ENCODE measurements at regions not wholly inside any gene's neighbourhood (a gene's known extent, or its start where the extent isn't known, plus 50 kb on each side); places are given as distances from the start of the nearest gene placed in this dataset.

- DNase-seq = no peak
Observed at GRCh38 chr12:65602253-65602609, 222.1 kb upstream of the HMGA2 start.

GRCh38 chr12:65602610-65603295 lies 221.5 kb upstream of the HMGA2 start:
- peak; percentile 19 to 28 for DNase-seq

- DNase-seq = no peak
Observed at GRCh38 chr12:65603438-65604351, 220.6 kb upstream of the HMGA2 start.

- DNase-seq = no peak
Observed at GRCh38 chr12:65605019-65605418, 219.3 kb upstream of the HMGA2 start.

- DNase-seq = no peak
Observed at GRCh38 chr12:65606008-65606766, 218.1 kb upstream of the HMGA2 start.

- DNase-seq = no peak
Observed at GRCh38 chr12:65607401-65607841, 216.9 kb upstream of the HMGA2 start.

GRCh38 chr12:65608319-65608916 lies 215.9 kb upstream of the HMGA2 start:
- no peak for DNase-seq

GRCh38 chr12:65609359-65609771 lies 214.9 kb upstream of the HMGA2 start:
- DNase-seq = no peak

- DNase-seq = no peak
Observed at GRCh38 chr12:65611396-65611795, 212.9 kb upstream of the HMGA2 start.

- DNase-seq = no peak
Observed at GRCh38 chr12:65612440-65612839, 211.8 kb upstream of the HMGA2 start.

GRCh38 chr12:65613692-65614091 lies 210.6 kb upstream of the HMGA2 start:
- no peak for DNase-seq

- no peak for DNase-seq
Observed at GRCh38 chr12:65614259-65614889, 209.9 kb upstream of the HMGA2 start.

GRCh38 chr12:65615118-65615517 lies 209.2 kb upstream of the HMGA2 start:
- no peak for DNase-seq

- DNase-seq = no peak
Observed at GRCh38 chr12:65616022-65616421, 208.3 kb upstream of the HMGA2 start.

GRCh38 chr12:65618588-65618987 lies 205.7 kb upstream of the HMGA2 start:
- no peak for DNase-seq

GRCh38 chr12:65619018-65619417 lies 205.3 kb upstream of the HMGA2 start:
- DNase-seq = no peak

GRCh38 chr12:65620046-65620445 lies 204.2 kb upstream of the HMGA2 start:
- no peak for DNase-seq

GRCh38 chr12:65622056-65622455 lies 202.2 kb upstream of the HMGA2 start:
- no peak for DNase-seq

GRCh38 chr12:65623507-65623906 lies 200.8 kb upstream of the HMGA2 start:
- no peak for DNase-seq

GRCh38 chr12:65624554-65625086 lies 199.7 kb upstream of the HMGA2 start:
- no peak for DNase-seq

GRCh38 chr12:65628061-65628460 lies 196.2 kb upstream of the HMGA2 start:
- no peak for DNase-seq

GRCh38 chr12:65630555-65630954 lies 193.7 kb upstream of the HMGA2 start:
- DNase-seq = no peak

Measured in bone marrow (tissue), 2 donors.